ENCODE measurements at regions not wholly inside any gene's neighbourhood (a gene's known extent, or its start where the extent isn't known, plus 50 kb on each side); places are given as distances from the start of the nearest gene placed in this dataset.

- POLR2A ChIA-PET (ENCODE audit: unreplicated experiment) = no interaction called here
- Histone ChIP-seq H2AK9ac (replicated peaks; ENCODE audit: low read depth, low read length, poor library complexity) (no peak overlapping the region), H4K91ac (ENCODE audit: insufficient read depth, low read depth, low read length) (no peak overlapping the region), H4K8ac (ENCODE audit: low read depth in 2 of 2, low read length in 2 of 2) (no peak overlapping the region), H2AFZ (replicated peaks; ENCODE audit: low read length, poor library complexity) (no peak overlapping the region), H3K23ac (ENCODE audit: low read depth, low read length) (no peak overlapping the region), H2BK120ac (ENCODE audit: low read depth, low read length) (no peak overlapping the region), H2AK5ac (ENCODE audit: low read depth, low read length) (no peak overlapping the region), H3K4ac (ENCODE audit: low read depth, low read length) (no peak overlapping the region), H2BK15ac (ENCODE audit: low read depth, low read length) (no peak overlapping the region; the same call in 2 of the 3 replicates), H3K9me1 (ENCODE audit: insufficient read depth, low read length) (peaks cover 7% of the 10 kb centered on the region), H3K36me3 (ENCODE audit: control insufficient read depth, insufficient read depth, low read length) (no peaks in the 10 kb centered on the region), H3K79me1 (ENCODE audit: low read depth in 1 of 2, low read length in 2 of 2) (no peaks in the 10 kb centered on the region; a peak in 1 of 4 replicates), H3K4me1 (ENCODE audit: control insufficient read depth, insufficient read depth, low read length) (peaks cover 5% of the 10 kb centered on the region), H4K20me1 (ENCODE audit: insufficient read depth, low read length) (no peaks in the 10 kb centered on the region), H4K5ac (ENCODE audit: low read depth, low read length) (no peak overlapping the region), H2BK5ac (ENCODE audit: low read depth, low read length, poor library complexity, severe bottlenecking) (no peak overlapping the region), H3K27ac (ENCODE audit: insufficient read depth, low read length) (no peak overlapping the region), H3K27me3 (ENCODE audit: control insufficient read depth, insufficient read depth, low read length) (peaks cover 7% of the 10 kb centered on the region), H3K56ac (ENCODE audit: extremely low read depth, insufficient read depth, low read length) (no peak overlapping the region), H3K9me3 (ENCODE audit: control insufficient read depth, insufficient read depth, low read length) (no peaks in the 10 kb centered on the region; the same call in 1 of the 2 replicates), H3K18ac (ENCODE audit: low read depth, low read length) (no peak overlapping the region), H2BK20ac (ENCODE audit: low read depth, low read length) (no peak overlapping the region; the same call in 1 of the 2 replicates), H3K9ac (ENCODE audit: low read depth, low read length) (no peak overlapping the region), H3K14ac (replicated peaks; ENCODE audit: low read depth, low read length) (no peak overlapping the region), H3K4me3 (ENCODE audit: insufficient read depth, low read depth, low read length) (no peak overlapping the region), H3K4me2 (ENCODE audit: low read depth, low read length) (no peak overlapping the region)
- dilution Hi-C loops (cut with HindIII; ENCODE audit: low sequenced_read_pairs, unreplicated experiment) (no loop called here), intact Hi-C loops (cut with micrococcal nuclease) (no loop called here), in situ Hi-C loops (cut with MboI; ENCODE audit: low sequenced_read_pairs) (no loop called here)
- 90% methylated on average over 2 of the region's 2 CpGs; no CpG with 5 or more reads in 1 of the 2 experiments for WGBS, 2 experiments (ENCODE audit: extremely low coverage in 2 of 2, insufficient read length in 1 of 2)
- no peak for TF ChIP-seq FOS (IDR thresholded peaks at IDR 0.05; ENCODE audit: low read depth, low read length)
- TF ChIP-seq MAZ (IDR thresholded peaks at IDR 0.05; ENCODE audit: borderline replicate concordance, low read depth, low read length) = no peak
- no peak for TF ChIP-seq NFE2L2 (IDR thresholded peaks at IDR 0.05; ENCODE audit: low read depth, low read length)
- TF ChIP-seq ELK1 (IDR thresholded peaks at IDR 0.05; ENCODE audit: borderline replicate concordance, low read depth, low read length) = no peak
- TF ChIP-seq SMC3 (IDR thresholded peaks at IDR 0.05; ENCODE audit: low read depth, low read length) = no peak
- TF ChIP-seq MXI1 (IDR thresholded peaks at IDR 0.05; ENCODE audit: borderline replicate concordance, low read depth, low read length) = no peak
- no peak for TF ChIP-seq BHLHE40 (IDR thresholded peaks at IDR 0.05; ENCODE audit: low read depth, low read length)
- no peak for TF ChIP-seq CTCF (conservative IDR thresholded peaks at IDR 0.05; ENCODE audit: low read depth, low read length)
- TF ChIP-seq POLR2A (IDR thresholded peaks at IDR 0.05; ENCODE audit: low read depth, low read length) = no peak
- no peak for TF ChIP-seq RFX5 (IDR thresholded peaks at IDR 0.05; ENCODE audit: low read depth, low read length)
- TF ChIP-seq USF2 (IDR thresholded peaks at IDR 0.05; ENCODE audit: low read depth, low read length) = no peak
- no peak for TF ChIP-seq CEBPB (IDR thresholded peaks at IDR 0.05; ENCODE audit: low read depth, low read length)
- TF ChIP-seq CHD1 (IDR thresholded peaks at IDR 0.05; ENCODE audit: low read depth, low read length) = no peak
- TF ChIP-seq MAFK (IDR thresholded peaks at IDR 0.05; ENCODE audit: low read depth, low read length) = no peak
- DNase-seq = no peak
- CTCF ChIA-PET = no interaction called here
- no TSS peak for BruUV-seq (replicated peaks)
- ATAC-seq (ENCODE audit: low read depth) = no peak
These were observed 71.8 kb downstream of the KLF15 start for GRCh38 chr3:126285369-126285768.

Data from IMR-90 (cell line).